NCI-H2081 treated with DMSO at 0.1 percent for 48 hours (cell line): ENCODE measurements at regions not wholly inside any gene's neighbourhood (a gene's known extent, or its start where the extent isn't known, plus 50 kb on each side); places are given as distances from the start of the nearest gene placed in this dataset.

Experiments used
- DNase-seq: peaks from one replicate; lab custom pipeline; 2025; lab: John Stamatoyannopoulos, UW

DNA sequence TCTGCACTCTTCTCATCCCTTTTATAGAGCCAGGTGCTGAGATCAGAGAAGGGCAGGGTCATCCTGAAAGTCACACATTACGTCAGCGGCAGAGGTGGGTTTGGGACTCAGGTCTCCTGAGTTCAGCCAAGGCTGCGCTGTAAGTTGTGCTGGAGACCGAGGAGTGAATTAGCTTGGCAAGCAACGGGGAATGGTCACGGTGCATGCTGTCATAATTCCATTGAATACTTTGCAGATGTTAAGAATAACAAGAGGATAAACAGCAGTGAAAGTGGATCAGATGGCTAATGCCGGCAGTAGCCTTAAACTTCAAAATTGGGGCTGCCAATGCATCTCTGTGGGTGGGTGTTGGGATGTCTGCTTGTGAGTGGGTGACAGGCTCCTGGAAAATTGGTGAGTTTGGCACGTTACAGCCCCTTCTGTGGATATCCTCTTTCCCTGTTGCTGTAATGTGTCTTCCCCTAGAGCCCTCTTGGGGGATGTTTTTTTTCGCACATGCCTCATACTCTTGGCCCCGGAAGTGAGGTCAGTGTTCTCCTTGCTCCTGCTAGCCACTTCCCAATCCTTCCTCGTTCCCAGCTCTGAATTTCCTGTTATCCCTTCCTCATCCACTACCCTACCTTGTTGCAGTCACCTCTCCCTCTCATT lies 287.1 kb upstream of the SRRM4 start:
- no peak for DNase-seq

DNA sequence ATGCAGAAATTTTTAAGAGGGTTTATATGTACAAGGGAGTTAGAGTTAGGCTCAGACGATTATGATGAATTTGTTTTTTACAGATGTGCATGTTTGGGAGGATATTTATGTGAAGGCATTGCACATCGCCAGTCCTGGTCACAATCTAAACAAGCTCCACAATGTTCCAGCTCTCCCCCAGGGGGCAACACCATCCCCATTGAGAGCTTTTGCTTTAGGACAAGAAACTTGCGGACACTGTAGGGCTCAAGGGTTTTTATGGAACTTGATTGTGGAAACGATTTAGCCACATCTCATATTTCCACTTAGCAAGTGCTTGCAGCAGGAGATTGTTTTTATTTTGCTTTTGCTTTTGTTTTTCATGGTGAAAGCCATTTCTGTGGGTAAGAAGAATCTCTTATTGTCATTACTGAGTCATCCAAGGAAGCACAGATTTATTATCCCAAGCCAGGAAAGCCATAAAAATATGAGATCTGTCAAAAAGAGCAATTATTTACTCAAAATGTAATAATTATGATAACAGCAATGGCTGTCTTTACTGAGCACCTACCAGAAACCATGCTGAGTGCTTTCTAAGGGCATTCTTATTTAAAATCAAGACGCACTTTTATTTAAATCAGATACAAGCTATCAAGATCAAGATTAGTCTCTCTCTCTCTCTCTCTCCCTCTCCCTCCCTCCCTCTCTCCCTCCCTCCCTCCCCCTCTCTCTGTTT lies 276.7 kb upstream of the SRRM4 start:
- DNase-seq = no peak

DNA sequence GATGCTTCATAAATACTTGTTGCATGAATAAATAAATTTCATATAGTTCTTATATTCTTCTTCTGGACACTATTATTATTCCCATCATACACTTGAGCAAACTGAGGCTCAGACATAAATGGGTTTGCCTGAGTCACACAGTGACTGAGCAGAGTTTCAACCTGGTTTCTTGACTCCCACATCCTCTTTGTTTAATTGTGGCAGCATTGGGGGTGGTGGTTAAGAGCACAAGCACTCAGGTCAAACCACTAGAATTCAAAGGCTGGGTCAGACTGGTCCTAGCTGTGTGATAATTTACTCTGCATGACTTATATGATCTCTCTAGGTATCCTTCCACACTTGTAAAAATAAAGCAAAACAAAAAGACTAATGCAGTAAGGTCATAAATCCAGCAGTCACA lies 274.9 kb upstream of the SRRM4 start:
- no peak for DNase-seq

DNA sequence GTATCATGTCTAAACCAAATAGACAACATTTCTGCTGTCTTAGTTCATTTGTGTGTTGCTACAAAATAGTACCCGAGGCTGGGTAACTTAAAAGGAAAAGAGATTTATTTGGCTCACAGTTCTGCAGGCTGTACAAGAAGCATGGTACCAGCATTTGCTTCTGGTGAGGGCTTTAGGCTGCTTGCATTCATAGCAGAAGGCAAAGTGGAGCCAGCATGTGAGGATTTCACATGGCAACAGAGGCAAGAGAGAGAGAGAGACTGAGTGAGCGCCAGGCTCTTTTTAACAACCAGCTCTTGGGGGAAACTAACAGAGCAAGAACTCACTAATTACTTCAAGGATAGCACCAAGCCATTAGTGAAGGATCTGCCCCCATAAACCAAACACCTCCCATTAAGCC lies 271.4 kb upstream of the SRRM4 start:
- no peak for DNase-seq

DNA sequence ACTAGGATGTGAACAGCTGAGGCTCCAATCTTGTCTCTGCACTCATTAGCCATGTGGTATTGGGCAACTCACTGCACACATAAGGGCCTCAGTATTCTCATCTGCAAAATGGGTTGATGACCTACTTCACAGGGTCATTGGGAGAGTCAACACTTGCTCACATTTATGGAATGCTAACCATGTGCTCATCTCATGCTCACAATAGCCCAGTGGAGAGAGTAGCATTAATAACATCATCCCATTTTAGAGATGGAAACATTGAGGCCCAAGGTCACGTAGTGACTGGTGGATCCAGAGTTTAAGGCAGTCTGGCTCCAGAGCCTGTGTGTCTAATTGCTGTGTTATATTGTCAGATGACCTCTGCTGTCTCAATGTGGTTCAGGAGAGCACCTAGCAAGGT lies 270.2 kb upstream of the SRRM4 start:
- no peak for DNase-seq

DNA sequence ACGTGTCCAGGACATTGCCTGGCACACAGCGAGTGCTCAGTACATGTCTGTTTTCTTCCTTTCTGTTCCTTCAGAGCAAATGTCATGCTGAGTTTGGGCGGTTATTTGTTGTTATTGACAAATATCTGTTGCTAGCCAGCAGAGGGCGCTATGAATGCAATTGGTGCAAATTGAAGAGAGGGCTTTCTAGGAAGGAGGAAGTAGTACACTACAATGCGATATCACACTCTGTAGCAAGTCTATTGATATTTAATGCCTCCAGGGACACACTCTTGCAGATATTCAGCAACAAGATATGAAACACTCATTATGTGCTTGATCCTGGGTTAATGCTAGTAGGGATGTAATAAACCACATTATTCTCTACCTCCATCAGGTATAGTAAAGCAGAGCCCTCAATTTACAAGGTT lies 267.3 kb upstream of the SRRM4 start:
- DNase-seq = no peak

DNA sequence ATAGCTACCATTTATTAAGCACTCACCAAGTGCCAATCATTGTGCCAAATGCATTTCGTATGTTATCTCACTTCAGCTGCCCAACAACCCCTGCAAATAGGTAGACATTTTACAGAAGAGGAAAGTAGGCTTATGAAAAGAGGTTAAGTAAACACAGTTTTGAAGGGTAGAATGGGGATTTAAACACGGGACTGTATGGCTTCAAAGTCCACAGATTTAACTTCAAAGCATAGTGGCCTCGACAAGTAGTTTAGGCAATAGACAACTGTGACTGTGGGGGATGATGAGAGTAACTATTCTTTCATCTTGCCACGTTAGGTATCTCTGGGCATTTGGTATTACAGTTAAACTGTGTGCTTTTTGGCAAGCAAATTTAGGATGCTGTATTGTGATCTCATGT lies 266.8 kb upstream of the SRRM4 start:
- no peak for DNase-seq

DNA sequence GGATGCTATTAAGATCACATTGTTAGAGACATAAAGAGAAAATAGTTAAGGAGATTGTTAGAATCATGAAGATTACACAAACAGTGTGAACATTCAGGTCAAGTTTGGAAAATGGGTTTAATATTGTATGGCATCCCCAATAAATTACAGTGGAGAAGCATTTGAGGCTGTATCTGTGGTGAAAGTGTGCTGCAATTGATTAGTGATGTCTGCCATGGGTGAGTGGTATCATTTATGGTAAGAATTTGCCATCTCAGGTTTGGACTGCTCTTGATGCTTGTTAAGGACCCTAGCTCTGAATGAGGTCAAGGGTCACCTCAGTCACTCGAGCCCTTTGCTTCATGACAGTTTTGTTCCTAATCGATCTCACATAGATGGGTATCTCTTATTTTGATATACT lies 265.7 kb upstream of the SRRM4 start:
- DNase-seq = no peak

DNA sequence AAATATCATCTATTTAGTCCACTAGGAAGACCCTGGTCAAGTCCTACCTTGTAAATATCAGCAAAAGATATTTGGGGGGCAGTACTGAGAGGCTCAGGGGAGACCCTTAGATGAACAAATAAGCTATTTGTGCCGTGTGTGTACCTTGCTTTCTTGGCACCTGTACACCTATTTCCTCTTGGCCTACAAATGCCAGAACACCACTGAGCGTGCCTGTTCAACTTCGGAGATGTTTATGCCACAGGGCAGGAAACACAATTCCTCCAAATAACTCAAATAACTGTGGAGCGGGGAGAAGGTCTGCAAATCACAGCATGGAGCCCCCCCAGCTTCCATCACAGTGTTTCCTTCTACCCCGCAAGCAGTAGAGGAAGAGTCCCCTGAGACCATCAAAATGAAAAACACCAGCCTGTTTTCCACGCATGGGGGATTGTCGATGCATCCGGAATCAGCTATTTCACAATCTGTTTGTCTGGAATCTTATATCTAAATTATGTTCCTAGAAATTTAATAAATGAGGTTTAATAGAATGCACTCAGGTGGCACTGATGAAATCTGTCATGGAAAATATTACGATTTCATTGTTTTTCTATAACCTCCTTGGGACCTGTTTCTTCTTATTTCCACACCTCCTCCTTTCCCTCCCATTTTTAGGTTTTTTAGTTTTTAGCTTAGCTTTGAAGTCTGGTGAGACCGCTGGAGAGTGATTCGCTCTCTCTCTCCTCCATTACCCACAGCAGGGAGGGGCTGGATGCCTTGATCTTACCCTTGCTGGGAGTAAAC lies 254.0 kb upstream of the SRRM4 start:
- DNase-seq = no peak

DNA sequence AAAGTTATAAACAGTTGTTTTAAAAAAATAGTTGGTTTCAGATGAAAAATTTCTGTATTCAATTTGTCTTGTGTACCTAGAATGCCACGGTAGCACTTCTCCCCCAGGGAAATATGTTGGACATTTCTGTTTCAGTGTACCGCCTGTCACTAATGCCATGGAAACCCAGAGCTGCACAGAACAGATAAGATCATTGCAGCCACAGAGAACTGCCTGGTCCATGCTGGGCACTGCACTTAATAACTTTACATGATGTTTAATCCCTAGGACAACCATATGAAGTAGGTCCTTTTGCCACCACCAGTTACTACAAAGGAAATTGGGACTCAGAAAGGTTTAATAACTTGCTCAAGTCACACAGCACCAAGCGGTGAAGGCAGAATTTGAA lies 253.4 kb upstream of the SRRM4 start:
- no peak for DNase-seq

DNA sequence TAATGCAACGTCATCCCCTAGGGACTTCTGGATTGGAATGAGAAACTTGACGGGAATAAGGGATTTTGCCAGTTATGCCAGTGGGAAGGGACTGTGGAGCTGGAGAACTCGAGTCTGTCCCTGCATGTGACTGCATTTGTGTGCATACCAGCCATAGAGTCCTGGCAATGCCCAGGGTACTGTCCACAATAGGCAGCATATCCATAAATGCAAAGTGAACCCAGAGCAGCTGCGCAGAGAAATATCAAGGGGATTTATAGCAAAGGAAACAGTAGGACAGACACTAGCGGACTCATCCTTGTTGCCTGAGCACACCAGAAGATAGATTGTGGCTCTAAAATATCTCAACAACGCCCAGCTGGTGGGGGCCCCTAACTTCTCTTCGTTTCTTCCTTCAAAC lies 247.1 kb upstream of the SRRM4 start:
- DNase-seq = no peak

DNA sequence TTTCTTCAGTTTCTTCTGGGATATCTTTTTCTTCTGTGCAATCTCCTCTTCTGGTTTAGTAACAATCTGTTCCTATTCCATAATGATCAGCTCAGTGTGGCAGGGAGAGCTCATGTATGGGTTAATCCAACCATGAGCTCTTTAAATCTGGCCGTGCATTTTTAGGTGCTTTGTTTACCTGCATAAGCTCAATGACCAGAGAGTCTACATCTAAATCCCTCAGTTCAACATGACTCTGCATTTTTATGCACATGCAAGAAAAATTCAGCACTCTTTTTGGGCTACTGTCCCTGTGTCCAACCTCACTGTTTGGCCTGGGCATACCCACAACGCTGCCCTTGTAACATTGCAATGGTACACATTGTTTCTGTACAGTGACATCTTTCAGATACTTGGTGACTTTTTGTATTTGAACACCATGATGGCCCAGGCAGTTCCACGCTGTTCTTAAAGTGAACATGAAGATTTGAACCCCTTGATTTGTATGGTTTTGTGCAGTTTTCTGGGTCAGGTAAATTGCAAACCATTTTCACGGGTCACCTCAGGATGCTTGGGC lies 243.3 kb upstream of the SRRM4 start:
- no peak for DNase-seq

DNA sequence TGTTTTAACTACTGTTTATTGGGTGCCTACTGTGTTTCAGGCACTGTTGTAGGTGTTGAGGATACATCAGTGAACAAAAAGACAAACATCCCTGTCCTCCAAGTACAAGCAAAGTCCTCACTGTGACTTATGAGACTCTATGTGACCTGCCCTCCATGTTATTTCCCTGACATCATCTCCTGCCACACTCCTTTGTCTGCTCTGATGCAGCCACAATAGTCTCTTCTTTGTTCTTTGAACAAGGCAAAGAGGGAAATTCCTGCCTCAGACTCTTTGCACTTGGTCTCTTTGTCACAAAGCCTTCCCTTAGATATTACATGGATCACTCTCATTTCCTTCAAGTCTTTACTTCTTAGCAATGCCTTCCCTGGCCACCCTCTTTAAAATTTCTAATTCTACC lies 240.1 kb upstream of the SRRM4 start:
- no peak for DNase-seq

DNA sequence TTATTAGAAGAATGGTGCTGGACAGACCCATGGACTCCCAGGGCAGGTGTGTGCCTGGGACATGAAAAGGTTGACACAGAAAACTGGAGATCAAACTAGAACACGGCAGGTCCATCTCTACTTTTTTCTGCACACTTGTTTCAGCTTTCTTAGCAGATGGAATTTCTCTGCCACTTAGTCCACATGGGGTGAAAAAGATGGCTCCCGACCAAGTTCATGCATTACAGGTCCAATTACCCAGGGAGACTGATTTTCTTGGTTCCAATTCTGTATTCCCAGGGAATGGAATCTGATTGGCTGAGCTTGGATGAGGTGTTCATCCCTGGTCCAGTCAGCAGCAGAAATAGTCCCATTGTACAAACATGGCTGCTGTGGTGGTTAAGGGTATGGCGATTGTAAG lies 238.9 kb upstream of the SRRM4 start:
- no peak for DNase-seq

DNA sequence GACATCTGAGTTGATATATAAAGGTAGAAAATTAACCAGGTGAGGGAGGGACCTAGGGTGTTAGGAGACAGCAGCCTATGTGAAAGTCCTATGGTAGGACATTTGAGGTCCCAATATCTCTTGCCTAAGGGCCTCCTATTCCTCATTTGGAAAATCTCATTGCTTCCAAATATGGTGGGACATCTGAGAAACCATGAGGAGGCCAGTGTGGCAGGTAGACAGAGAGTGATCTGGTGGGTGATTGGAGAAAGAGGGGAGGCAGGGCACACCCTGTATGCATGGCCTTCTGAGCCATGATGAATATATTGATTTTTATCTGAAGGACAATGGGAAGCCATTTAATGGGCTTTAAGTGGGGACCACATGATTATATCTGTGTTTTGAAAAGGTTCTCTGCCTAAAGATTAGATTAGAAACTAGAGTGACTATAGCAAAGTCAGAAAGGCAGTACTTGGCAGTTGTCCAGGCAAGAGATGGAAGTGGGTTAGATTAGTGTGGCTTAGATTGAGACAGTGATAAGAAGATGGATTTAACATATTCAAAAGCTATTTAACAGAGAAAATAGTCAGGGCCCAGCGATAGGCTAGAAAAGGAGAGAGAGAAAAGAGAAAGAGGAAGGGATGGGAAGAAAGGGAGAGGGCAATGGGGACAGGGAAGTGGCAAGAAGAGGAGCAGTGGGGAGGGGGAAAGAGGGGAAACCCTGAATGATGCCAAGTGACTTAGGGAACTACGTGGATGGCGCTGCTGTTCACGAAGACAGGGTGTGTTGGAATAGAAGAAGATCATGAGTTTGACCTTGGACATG lies 237.2 kb upstream of the SRRM4 start:
- DNase-seq = no peak

DNA sequence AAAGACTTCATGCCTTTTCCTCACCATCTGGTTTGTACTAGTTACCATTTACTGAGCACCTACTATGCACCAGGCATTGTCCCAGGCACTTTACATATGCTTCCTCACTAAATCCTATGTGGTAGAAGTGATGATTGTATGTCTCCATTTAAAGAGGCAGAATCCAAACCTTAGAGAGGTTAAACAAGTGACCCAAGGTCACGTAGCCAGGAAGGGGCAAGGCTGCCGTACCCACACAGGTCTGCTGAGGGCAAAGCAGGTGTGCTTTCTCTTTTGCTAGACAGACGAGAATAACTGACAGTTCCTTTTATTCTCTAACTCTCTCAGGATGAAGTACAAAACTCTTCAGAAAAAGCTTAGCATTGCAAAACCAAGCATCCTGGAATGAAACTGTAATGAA lies 235.2 kb upstream of the SRRM4 start:
- no peak for DNase-seq

DNA sequence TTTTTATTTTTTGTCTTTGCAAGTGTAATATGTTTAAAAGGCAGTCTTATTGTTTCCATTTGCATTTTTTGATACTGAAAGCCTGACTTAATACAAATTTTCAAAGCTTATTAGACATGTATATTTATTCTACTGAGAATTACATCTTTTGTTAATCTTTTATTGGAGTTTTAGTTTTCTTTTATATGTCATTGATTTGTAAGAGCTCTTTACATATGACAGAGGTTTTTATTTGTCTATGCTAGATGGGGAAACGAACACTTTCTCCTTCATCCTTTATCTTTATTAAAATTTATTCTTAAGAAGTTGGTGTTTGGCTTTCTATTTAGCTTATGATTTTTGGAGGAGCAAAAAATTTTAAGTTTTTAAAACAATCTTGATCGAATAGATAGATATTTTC lies 234.4 kb upstream of the SRRM4 start:
- DNase-seq = no peak

DNA sequence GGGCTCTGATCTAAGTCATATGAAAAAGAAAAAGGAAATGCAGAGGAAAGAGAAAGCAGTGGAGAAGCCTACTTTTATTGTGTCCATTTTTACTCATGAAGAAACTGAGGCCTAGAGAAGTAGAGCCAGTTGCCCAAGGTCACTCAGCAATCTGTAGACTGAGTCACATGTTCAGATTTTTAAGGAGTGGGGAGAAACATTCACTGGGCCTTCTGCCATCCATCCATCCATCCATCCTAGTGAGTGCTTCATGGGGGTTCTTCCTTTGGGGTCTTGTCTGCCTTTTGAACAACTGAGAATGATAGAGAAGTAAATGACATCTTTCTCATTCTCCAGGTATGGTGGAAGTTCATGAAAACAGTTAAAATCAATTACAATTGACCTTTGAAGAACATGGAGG lies 233.6 kb upstream of the SRRM4 start:
- no peak for DNase-seq

DNA sequence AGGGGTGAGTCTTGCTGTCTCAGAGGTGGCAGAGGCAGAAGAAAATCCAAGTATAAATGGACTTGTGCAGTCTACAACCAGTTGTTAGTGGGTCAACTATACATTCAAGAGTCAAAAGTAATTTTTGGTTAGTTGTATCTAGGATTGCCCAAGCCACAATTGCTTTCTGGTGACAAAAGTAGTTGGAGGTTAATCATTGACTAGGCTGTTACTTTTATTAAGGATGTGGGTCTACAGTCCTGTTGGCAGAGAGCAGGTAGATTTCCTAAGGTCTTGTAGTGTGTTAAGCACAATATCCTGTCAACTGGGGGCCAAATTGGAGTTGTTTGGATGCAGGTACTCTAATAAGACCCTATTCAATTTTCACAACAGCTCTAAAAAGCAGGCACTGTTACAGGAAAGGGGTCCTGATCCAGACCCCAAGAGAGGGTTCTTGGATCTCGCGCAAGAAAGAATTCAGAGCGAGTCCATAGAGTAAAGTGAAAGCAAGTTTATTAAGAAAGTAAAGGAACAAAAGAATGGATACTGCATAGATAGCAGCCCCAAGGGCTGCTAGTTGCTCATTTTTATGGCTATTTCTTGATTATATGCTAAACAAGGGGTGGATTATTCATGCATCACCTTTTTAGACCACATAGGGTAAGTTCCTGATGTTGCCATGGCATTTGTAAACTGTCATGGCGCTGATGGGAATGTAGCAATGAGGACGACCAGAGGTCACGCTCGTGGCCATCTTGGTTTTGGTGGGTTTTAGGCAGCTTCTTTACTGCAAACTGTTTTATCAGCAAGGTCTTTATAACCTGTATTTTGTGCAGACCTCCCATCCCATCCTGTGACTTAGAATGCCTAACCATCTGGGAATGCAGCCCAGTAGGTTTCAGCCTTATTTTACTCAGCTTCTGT lies 232.6 kb upstream of the SRRM4 start:
- no peak for DNase-seq

DNA sequence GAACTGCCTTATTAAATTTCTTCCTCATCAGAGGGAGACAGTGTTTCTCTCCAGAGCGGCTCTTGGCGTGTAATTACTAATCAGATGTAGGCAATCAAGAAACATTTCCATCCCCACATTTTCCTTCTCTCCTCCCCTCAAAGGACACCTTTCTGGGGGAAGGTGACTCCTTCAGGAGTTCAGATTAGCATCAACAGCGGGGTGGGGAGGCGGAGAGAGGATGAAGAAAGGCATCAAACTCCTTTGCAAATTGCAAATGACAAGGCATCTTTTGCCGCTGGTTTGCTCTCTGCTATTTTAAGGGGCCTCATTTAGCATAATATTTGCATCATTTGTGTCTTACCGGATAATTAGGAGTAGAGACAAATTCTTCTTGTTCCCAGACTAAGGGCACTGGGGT lies 231.7 kb upstream of the SRRM4 start:
- DNase-seq = no peak

DNA sequence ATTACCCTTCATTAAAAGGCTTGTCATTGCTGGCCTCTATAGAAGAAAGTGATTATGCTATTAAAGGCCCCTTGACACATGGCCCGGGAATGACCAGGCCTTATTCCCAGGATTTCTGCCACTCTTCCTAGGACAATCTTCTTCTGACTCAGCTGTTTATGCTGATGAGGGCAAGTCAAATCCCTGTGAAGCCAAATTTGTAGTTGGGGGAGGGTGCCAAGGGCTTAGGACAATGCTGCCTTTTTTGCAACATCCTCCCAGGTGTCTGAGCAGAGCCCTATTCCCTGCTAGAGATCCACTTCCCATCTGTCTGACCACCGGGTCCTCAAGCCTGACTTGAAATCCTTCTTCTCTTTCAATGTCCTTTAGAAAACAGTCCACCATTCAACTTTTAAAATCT lies 230.7 kb upstream of the SRRM4 start:
- no peak for DNase-seq
